GM18909 (cell line): ENCODE measurements at regions not wholly inside any gene's neighbourhood (a gene's known extent, or its start where the extent isn't known, plus 50 kb on each side); places are given as distances from the start of the nearest gene placed in this dataset.

ENCODE experiments used
- ATAC-seq: cut with Tn5 transposase; IDR thresholded peaks from one replicate; pipeline ENCODE4 v1.9.1; 2021; ENCODE audit warnings: mild to moderate bottlenecking; ENCODE audit not compliant: unreplicated experiment, poor library complexity

DNA sequence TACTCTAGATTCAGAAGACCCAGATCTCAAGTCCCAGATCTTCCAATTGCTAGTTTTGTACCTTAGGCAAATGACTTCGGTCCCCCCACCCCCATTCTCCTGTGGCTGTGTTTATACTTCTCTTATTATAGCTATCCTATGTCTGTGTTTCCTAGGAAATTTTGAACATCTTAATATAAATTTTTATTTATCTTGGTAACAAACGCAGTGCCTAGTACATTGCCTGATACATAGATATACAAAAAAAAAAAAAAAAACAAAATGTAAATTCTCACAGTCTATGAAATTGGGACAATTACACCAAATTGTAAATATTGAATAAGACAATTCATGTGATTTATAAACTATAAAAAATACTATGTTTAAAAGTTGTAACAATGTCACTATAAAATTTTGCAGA is 84.1 kb upstream of the SLC44A3 start:
- ATAC-seq, result no peak

DNA sequence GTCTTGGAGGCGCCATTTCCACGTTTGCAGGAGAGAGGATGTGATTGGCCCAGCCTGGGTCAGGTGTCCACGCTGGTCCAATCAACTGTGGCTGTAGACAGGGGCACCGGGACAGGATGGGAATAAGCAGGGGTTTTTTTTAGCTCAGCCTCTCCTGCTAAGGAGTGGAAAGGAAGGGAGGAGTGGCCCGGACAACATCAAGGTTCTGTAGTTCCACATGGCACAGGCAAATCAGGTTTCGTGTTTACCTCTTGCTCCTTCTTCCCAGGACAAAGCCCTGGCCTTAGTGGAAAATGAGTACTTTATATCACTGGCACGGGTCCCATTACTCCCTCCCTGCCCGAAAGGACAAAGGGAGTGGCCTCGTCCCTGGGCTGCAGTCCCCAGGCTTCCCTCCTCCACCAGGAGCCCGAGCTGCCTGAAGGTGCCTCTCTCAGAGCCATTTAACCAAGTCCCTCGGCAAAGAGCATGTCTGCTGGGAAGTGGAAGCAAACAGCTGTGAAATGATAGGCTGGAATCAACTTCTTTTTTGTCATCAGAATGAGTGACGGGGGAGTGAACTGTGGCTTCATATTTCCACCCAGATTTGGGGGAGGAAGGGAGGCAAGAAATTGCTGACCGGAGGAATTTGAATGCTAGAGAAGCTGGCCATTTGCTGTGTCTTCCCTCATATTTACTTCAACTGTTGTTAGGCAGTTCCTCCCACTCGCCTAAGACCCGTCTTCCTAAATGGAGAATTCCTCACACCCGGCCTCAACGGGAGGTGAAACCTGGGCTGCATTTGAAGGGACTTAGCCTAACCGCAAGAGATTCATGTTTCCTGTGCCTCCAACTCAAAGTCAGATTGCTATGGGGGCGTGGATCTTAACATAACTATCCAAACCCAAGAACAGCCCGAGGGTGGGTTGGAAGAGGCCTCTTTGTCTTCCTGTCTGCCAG is 84.9 kb upstream of the SLC44A3 start:
- ATAC-seq, result no peak

DNA sequence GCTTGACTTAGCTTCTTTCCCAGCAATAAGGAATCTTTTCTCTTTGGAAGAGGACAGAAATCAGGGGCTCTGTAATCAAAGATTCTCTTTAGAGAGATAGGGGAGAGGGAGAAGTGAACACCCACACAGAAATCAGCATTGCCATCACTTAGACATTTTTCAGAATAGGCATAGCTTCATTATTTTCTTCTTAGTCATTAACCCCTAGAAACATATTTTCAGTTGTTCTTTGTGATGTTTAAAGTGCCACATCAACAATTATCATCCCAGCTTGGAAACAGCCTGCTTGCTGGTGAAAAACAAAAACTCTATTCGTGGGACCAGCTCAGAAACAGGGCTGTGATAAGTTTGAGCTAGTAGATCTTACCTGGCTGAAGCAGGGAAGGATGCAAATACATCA is 88.3 kb upstream of the SLC44A3 start:
- no peak for ATAC-seq

DNA sequence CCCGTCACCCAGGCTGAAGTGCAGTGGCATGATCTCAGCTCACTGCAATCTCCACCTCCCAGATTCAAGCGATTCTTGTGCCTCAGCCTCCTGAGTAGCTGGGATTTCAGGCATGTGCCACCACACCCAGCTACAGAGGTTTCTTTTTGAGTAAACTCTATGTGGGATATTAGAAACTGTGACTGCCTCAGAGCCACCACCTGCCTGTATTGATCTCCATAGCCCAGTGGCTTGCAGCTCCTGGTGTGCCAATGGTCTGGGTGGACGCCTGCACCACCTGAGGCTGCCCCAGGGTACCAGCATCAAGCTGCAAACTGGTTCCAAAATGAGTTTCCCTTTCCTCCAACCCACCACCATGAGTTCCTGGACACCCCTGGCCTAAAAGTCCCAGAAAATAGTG is 89.7 kb upstream of the SLC44A3 start:
- ATAC-seq, result no peak

DNA sequence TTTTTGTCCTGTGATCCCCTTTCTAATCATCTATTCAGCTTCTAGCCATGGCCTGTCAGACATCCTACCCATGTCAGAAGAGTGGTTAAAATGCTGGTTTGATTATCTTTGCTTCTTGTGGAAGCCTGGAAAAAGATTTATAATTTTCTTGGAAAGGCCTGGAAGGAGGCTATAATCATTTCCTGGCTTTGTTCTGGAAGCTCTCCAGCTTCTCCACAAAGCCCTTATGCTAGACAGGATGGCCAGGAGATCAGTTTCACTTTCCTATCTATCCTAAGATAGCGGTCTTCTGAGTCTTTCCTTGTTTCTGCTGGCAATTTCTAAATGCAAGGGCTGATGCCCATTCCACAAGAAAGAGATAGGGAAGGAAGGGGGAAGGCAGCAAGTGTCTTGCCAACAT is 90.9 kb upstream of the SLC44A3 start:
- ATAC-seq, result no peak

DNA sequence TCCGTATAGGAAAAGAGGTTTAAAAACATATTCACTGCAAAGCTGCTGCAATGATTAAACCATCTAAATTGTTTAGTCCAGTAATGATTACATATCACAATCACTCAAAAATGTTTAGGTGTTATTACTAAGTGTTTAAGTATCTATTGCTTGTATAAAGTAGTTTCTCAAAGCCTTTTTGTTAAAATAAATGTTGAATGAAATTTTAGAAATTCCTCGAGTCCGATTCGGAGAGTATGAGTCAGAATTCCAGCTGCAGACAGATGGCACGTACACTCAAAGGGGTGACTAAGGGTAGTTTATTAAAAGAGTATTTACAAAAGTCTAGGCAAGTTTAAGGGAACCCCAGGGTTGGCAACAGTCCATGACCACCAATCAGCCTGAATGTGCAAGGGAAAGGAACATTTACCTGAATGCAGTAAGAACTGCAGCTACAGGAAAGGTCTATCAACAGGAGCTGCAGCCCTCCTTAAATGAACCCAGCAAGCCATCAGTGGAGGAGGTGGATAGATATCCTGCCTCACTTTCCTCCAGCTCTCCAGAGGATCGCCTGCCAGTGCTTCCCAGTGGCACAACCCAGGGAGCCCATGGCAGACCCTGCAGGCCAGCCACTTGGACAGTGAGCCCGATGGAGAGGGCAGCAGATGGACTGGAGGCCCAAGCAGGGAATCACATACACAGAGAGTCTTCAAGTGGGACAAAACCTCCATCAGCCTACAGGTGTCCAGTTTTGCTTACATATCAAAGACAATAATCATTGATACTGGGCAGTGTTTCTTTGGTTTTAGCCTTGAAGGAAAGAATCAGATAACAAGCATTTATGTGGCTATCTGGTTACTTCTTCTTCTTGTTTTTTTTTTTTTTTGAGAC is 92.1 kb upstream of the SLC44A3 start:
- ATAC-seq, result no peak

DNA sequence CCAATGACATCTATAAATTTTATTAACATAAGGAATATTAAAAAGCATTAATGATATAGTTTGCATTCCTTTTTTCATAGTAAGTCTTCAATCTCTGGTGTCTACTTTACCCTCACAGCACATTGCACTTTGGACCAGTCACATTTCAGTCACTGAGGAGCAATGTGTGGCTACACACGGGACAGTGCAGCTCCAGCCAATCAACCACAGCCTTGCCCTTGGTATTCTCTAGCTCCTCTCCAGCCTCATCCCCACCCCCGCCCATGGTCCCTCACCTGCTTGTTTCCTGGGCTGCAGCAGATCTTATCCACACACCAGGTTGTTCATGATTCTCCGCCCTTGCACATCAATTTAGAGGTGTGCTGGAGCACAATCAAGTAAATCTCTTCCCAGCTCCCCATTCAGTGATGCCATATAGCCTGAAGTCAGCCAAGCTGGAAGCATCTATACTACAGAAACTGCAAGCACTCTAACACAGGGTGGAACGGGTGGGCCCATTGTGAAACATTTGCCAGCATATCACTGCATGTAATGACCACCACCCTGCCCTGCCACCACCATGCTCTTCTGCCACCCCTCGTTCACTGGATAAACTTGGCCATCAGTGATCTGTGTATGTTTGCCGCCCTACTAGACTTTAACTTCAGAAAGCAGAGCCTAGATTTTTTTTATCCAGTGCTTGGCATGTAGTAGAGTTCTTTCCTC is 93.0 kb upstream of the SLC44A3 start:
- ATAC-seq, result no peak

DNA sequence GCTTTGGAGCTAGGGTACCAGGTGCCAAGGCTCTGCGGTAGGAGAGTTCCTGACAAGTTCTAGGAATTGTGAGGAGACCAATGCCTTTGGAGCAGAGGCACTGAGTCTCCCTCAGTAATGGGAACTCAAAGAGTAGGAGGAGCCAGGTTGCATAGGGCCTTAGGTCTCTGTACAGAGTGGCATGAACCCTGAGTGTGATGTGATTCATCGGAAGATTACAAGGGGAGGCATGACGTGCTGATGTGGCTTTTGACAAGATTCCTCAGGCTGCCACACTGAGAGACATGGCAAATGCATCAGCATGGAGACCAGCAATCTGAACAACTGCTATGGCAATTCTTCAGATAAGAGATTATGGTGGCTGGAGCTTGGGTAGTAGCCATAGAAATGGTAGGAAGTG is 94.6 kb upstream of the SLC44A3 start:
- ATAC-seq, result no peak

DNA sequence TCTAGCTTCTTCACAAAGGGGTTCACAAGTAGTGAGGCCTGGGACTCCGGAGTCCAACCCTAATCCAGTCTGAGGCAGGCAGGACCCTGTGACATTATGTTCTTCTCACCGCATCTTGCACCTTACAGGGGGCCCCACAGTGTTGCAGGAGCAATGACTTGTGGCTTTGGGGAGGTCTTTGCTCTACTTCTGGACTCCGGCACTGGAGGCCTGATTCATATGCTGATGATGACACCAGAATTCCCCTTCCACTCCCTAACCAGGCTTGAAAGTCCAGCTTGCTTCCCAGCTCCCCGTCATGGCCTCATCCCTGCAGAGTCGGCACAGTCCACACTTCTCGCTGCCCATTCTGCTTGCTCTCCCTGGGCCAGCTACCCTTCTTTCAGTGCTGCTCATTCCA is 96.3 kb upstream of the SLC44A3 start:
- ATAC-seq, result no peak

DNA sequence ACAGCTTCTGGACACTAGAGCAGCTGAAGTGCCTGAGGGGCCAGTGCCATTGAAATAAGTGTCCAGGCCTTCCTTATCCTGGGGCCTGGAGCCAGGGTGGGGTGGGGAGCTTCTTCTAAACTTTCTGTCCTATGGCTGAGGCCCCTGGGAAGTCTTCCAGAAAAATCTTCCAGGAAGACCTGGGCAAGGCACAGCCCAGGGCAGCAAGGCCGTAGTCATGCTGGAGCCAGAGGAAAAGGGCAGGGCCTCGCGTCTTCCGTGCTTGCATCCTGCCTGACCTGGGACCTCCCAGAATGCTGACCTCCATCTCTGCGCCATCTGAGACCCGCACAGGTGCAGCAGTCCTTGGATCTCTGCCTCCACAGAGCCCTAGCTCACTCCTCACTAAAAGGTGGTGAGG is 96.7 kb upstream of the SLC44A3 start:
- no peak for ATAC-seq

DNA sequence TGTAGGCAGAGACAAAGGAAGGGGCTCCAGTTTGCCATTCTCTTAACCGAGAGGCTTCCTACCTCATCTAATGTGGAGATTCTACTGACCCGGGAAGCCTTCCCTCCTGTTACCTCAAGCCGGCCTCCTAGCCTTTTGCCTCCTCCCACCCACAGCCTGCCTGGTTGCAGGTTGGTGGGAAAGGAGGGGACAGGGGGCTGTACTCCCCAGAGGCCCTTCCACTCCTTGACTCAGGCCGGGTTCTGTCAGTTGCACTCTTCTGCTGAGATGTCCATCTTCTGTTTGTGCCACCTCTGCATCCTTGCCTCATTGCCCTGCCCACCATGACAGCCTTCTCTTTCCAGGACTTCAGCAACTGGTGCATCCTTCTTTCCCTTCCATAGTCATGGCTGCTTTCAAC is 98.0 kb upstream of the SLC44A3 start:
- ATAC-seq, result no peak

DNA sequence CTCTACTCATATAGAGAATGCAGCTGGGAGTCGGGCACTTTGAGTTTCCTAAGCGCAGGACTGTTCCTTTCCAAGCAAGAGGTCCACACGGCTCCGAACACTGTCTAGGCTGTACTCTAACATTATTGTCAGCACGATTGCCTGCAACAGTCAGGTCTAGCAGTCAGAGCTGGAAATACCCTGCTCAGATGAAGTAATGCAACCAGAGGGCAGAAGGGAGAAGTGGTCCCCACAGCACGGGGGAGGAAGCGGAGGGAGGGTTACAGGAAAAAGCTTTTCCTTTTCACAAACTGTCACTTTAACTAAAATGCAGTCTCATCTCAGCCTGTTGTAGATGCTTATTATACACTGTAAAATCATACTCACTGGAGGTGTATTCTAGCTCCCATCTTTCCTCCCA is 98.9 kb upstream of the SLC44A3 start:
- ATAC-seq, result peak; percentile 47

DNA sequence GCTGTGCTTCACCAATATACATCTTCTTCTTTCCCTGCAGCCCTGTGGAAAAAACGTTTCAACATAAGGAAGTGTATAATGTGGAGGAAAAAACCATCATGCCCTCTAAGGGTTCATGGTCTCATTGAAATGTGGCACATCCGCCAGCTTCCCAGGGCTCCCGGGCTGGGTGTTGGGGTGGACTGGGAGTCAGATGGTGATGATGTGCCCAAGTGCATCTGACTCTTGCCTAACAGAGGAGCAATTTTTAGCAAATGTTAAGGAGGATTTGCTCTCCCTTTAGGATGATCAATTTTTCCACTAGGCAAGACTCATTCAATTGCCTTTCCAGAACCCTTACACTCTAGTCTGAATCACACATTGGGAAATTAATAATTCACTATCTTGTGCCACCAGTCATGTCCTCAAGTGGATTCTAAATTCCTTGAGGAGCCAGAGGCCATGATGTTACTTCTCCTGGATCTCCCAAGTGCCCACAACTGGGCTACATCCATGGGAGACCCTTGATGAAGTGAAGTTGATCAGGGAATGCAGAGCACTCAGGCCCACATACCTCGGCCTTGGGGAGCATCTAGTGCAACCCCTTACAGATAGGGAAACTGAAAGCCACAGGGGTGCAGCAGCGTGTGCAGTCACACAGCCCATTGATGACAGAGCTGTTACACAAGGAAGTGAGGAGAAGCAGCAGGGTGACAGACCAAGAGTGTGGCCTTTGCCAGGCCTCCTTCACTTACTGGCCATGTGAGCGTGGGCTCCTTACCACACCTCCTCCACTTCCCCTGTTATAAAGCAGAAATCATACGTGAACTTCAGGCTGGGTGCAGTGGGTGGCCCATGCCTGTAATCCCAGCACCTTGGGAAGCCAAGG is 100.0 kb upstream of the SLC44A3 start:
- ATAC-seq, result peak; percentile 99

DNA sequence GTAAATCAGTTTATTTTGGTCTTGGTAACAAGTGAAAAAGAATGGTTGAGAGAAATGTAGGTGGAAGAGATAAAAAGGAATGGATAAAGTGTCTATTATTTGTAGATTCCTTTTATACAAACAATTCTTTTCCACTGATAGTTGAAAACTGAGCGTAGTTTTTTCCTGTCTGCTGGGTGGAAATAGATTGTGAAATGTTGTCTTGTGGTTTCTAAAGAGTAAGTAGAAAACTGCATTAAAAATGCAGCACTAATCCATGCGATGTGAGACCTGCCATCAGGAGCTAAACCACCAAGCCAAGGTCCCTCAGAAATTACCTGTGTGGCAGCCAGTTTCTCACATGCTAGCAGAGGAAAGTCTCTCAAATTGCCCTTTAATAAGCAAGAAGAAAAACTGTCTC is 103.2 kb upstream of the SLC44A3 start:
- ATAC-seq, result no peak

DNA sequence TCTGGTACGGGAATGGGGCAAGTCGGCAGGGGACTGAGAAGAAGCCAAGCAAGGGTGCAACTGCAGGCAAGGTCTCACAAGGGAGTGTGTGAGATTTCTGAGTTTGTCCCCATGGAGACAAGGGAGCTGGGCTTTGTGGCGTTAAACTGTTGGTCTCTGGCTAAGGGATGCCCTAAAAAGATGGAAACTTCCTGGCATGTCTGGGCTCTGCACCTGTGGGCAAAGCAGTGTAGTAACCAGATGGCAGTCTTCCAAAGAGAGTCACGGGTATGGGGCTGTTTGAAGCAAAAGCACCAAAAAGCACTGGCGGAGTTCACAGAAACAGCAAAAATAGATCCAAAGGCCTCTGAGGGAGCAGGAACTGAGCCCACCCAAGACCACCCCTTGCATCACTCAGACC is 104.8 kb upstream of the SLC44A3 start:
- no peak for ATAC-seq

DNA sequence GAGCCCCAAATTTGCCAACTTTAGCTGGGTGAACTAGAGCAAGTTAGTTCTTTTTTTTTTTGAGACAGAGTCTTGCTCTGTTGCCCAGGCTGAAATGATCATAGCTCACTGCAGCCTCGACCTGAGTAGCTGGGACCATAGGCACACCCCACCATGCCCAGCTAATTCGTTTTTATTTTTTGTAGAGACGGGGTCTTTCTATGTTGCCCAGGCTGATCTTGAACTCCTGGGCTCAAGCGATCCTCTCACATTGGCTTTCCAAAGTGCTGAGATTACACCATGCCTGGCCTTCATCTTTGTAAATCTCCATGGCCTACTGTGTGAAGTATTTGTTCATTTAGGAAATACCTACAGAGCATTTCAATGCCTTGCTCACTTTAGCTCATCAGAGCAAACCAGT is 105.6 kb upstream of the SLC44A3 start:
- ATAC-seq, result no peak

DNA sequence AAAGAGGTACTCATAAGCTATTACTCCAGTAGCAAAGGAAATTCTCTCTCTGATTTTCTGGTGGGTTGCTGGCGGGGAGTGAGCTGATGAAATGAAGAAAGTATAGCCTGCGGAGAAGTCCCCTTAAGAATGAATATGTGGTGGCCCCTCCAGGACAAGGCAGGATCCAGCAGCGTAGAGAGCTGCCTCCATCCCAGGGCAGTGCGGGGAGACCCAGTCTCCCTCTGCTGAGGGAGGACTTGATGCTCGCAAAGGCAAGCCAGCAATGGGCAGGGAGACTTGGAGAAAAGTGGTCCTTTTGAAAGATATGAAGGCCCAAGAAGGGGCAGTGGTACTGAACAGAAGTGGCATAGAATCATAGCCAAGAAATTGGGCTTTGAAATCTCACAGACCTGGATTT is 106.0 kb upstream of the SLC44A3 start:
- ATAC-seq, result no peak

DNA sequence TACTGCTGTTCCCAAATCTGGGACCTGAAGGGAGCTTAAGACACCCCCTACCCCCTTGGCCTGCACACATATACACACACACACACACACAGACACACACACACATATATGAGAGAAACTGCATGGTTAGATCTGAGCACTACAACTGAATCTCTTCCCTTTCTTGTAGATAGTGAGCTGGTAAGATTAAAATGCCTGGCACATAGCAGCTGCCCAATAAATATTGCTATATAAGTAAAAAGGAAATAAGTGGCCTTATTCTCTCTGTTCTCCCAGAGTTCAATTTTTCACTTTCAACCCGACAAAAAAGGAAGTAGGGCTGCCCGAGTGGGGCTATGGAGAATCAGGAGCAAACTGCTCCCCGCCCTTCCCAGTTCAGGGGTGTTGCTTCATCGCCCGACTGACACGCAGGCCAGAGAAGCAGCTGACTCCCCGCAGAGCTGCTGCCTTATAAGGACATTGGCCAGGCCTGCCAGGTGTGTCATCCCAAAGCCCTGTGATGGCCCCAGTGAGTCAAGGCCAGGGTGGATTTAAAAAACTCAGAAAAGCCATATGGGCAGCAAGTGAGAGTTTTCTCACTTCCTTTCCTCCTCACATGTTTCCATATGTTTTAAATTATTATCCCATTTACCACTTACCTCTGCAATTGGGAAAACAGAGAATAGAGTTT is 106.5 kb upstream of the SLC44A3 start:
- ATAC-seq, result peak; percentile 90

DNA sequence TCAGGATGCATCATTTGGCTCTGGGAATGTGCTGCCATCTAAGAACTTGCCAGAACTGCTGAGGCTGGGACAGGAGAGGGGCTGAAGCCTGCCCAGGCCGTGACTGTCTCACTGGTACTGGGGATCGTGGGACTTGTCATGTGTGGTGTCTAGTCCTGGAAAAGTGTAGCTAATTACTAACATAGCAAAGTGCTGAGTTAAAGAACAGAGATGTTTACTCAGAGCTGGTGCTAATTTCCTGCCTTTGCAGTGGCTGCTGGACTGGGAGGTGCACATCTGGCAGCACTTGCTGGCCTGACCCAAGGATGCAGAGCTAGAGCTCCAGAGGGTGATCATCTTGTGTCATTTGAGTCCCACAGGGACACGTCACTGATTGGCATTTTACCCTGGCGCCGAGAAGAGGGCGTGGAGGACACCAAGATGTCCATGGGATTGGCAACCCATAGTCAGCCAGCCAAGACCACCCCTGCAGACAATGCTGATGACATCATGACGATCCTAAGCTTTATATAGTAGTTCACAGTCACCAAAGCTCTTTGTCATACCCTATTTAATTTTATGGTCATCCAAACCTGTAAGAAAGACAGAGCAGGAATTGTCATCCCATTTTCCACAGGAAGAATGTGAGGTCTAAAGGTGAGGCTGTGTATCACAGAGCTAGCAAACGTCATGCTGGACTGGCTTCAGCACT is 110.1 kb upstream of the SLC44A3 start:
- ATAC-seq, result no peak
